B cell (primary cell): ENCODE measurements at regions not wholly inside any gene's neighbourhood (a gene's known extent, or its start where the extent isn't known, plus 50 kb on each side); places are given as distances from the start of the nearest gene placed in this dataset.

Experiments used
- ATAC-seq: fragments of 200-7000 bp; cut with Tn5 transposase; one replicate; pipeline ENCODE4 v1.10.0; 2021; ENCODE audit warnings: low read depth, mild to moderate bottlenecking, moderate number of reproducible peaks, moderate library complexity
- CTCF ChIA-PET: fragments of 350-600 bp; sonication (Branson Sonifier 250); formaldehyde crosslinking; loops from one replicate; lab custom pipeline; 2021; ENCODE audit warnings: antibody characterized with exemption, inconsistent platforms; lab: Charles Lee
- POLR2A ChIA-PET: fragments of 350-600 bp; sonication (Branson Sonifier 250); formaldehyde crosslinking; loops from one replicate; lab custom pipeline; 2021; ENCODE audit warnings: antibody characterized with exemption; lab: Charles Lee
- DNase-seq: peaks from one replicate; pipeline ENCODE4 v3.0.0; 2013
- H2AFZ ChIP-seq: 2 replicates; pipeline ENCODE4 v1.6.1; 2012; ENCODE audit warnings: mild to moderate bottlenecking, low read depth, low read length; ENCODE audit not compliant: insufficient read depth, poor library complexity, severe bottlenecking
- H3K27ac ChIP-seq, 2 donors: 1 replicate in 1 of 2; 2 replicates in 1 of 2; pipeline ENCODE4 v1.5.1; 2012 to 2013; ENCODE audit warnings: low read length in 2 of 2, mild to moderate bottlenecking in 2 of 2, moderate library complexity in 1 of 2
- H3K27me3 ChIP-seq, 4 experiments: fragments of 200-600 bp in 1 of 4; sonication (generic) in 1 of 4; replicated peaks in 1 of 4; 1 replicate in 2 of 4; 2 replicates in 2 of 4; pipeline versions ENCODE4 v1.6.1 to v1.7.0; 2013 to 2016; ENCODE audit warnings: low read length in 3 of 4, mild to moderate bottlenecking in 2 of 4, mixed read lengths in 1 of 4, moderate library complexity in 1 of 4; ENCODE audit not compliant: insufficient read depth in 4 of 4, control insufficient read depth in 3 of 4; ENCODE audit errors: control extremely low read depth in 1 of 4
- H3K36me3 ChIP-seq, 2 experiments: replicated peaks in 1 of 2; 1 replicate in 1 of 2; 2 replicates in 1 of 2; pipeline versions ENCODE4 v1.6.1 to v1.7.1; 2013; ENCODE audit warnings: low read length in 1 of 2; ENCODE audit not compliant: insufficient read depth in 2 of 2, control insufficient read depth in 1 of 2; ENCODE audit errors: control extremely low read depth in 1 of 2, extremely low read depth in 1 of 2
- H3K4me1 ChIP-seq, 2 donors: fragments of 200-600 bp in 1 of 2; sonication (generic) in 1 of 2; 1 replicate in 1 of 2; 2 replicates in 1 of 2; pipeline versions ENCODE4 v1.5.1 to v1.6.1; 2013 to 2017; ENCODE audit warnings: low read length in 2 of 2; ENCODE audit not compliant: control insufficient read depth in 2 of 2, insufficient read depth in 2 of 2
- H3K4me2 ChIP-seq: replicated peaks from 2 replicates; pipeline ENCODE3; 2012; ENCODE audit warnings: mild to moderate bottlenecking, low read depth, low read length; ENCODE audit not compliant: poor library complexity, severe bottlenecking
- H3K4me3 ChIP-seq, 5 experiments: fragments of 200-600 bp in 1 of 5; sonication (generic) in 1 of 5; 1 replicate in 3 of 5; 2 replicates in 2 of 5; pipeline versions ENCODE4 v1.5.1 to v1.7.0; 2011 to 2016; ENCODE audit warnings: low read length in 4 of 5, mild to moderate bottlenecking in 4 of 5, low read depth in 2 of 5, control low read depth in 1 of 5, moderate library complexity in 1 of 5; ENCODE audit not compliant: insufficient read depth in 1 of 5; ENCODE audit errors: control extremely low read depth in 1 of 5, extremely low read depth in 1 of 5
- H3K79me2 ChIP-seq: fragments of 200-600 bp; sonication (generic); one replicate; pipeline ENCODE4 v1.6.0; 2016; ENCODE audit warnings: low read length; ENCODE audit not compliant: control insufficient read depth, insufficient read depth
- H3K9ac ChIP-seq: fragments of 200-600 bp; sonication (generic); 2 replicates; pipeline ENCODE4 v1.6.1; 2017; ENCODE audit warnings: mild to moderate bottlenecking, low read length, moderate library complexity
- H3K9me3 ChIP-seq, 3 donors: one replicate each; pipeline versions ENCODE4 v1.6.1 to v1.7.1; 2013; ENCODE audit warnings: low read length in 2 of 3; ENCODE audit not compliant: control insufficient read depth in 2 of 3, insufficient read depth in 1 of 3; ENCODE audit errors: control extremely low read depth in 1 of 3
- H4K20me1 ChIP-seq: 2 replicates; pipeline ENCODE4 v1.6.0; 2012; ENCODE audit warnings: mild to moderate bottlenecking, low read length; ENCODE audit not compliant: insufficient read depth, control insufficient read depth, poor library complexity, severe bottlenecking
- H3K27ac Mint-ChIP-seq: one replicate; pipeline ENCODE4 v1.8.0; 2021; ENCODE audit warnings: mixed read lengths
- H3K27me3 Mint-ChIP-seq: one replicate; pipeline ENCODE4 v1.8.0; 2021; ENCODE audit warnings: mixed read lengths
- H3K4me1 Mint-ChIP-seq: one replicate; pipeline ENCODE4 v1.8.0; 2021; ENCODE audit warnings: mixed read lengths
- H3K4me3 Mint-ChIP-seq: one replicate; pipeline ENCODE4 v1.8.0; 2021; ENCODE audit warnings: mixed read lengths
- H3K9me3 Mint-ChIP-seq: one replicate; pipeline ENCODE4 v1.8.0; 2022; ENCODE audit warnings: mixed read lengths; ENCODE audit not compliant: insufficient read depth
- CTCF ChIP-seq: fragments of 200-600 bp; IDR thresholded peaks from one replicate; pipeline ENCODE4 v1.8.0; 2022; ENCODE audit warnings: antibody characterized with exemption, mild to moderate bottlenecking
- EZH2 ChIP-seq: IDR thresholded peaks from 2 replicates; pipeline ENCODE4 v1.6.1; 2012; ENCODE audit warnings: borderline replicate concordance, low read depth, mild to moderate bottlenecking, moderate library complexity, low read length; ENCODE audit not compliant: insufficient read depth, poor library complexity, severe bottlenecking
- WGBS: methylation state at CpG from one replicate; pipeline ENCODE4 v1.1.5; 2013; ENCODE audit warnings: missing lambda C conversion rate; ENCODE audit not compliant: insufficient coverage; 5-methylcytosine and 5-hydroxymethylcytosine counted together
- intact Hi-C: fragments of 100-400 bp; cut with micrococcal nuclease; formaldehyde crosslinking; loops from one replicate; pipeline ENCODE4 v1.10.0; 2022

GRCh38 chr15:83358972-83359564, 74.6 kb upstream of the BNC1 start:
- Histone ChIP-seq H3K4me1 (no peaks in the 10 kb centered on the region), H4K20me1 (no peaks in the 10 kb centered on the region), H3K9me3 (peaks cover 0 to 5% (median 0%) of the 10 kb centered on the region in 3 donors), H2AFZ (no peak overlapping the region), H3K36me3 (no peaks in the 10 kb centered on the region), H3K27ac (no peak overlapping the region), H3K79me2 (no peaks in the 10 kb centered on the region), H3K27me3 (peaks cover 0 to 6% (median 4%) of the 10 kb centered on the region in 4 experiments), H3K4me2 (no peak overlapping the region), H3K4me3 (no peak overlapping the region), H3K9ac (no peak overlapping the region)
- H3K4me3 Mint-ChIP-seq, result no peak overlapping the region
- no peak for ATAC-seq
- POLR2A ChIA-PET, result no interaction called here
- WGBS, result 91% methylated on average over 7 of the region's 13 CpGs
- no peak for DNase-seq
- intact Hi-C loops, result no loop called here
- H3K27me3 Mint-ChIP-seq, result peaks cover 26% of the 10 kb centered on the region
- no peak overlapping the region for H3K27ac Mint-ChIP-seq
- no peak for TF ChIP-seq EZH2
- no peak for TF ChIP-seq CTCF
- no peaks in the 10 kb centered on the region for H3K4me1 Mint-ChIP-seq
- H3K9me3 Mint-ChIP-seq, result no peaks in the 10 kb centered on the region
- CTCF ChIA-PET, result no interaction called here

DNA sequence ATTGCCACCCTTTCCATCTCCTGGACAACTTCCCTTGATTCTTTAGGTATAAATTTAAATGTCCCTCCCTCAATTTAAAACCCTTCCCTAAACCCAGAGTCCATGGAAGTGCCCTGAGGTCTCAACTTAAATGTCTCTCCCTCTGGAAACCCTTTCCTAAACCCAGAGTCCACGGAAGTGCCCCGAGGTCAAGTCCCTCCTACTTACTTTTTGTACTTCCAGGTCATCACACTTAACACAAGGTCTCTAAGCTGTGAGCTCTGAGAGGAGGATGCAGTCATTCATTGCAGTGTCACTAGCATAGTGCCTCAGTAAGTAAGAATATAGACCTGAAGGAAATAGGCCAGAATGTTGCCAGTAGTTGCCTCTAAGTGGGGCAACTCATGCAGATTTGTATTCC, 78.2 kb upstream of the BNC1 start:
- no peak overlapping the region for H3K4me3 Mint-ChIP-seq
- intact Hi-C loops, result no loop called here

More for the DNA sequence above, 78.2 kb upstream of the BNC1 start:
- Mint-ChIP-seq H3K27me3 (peaks cover 50% of the 10 kb centered on the region), H3K27ac (no peak overlapping the region), H3K4me1 (peaks cover 10% of the 10 kb centered on the region), H3K9me3 (no peaks in the 10 kb centered on the region)
- Histone ChIP-seq H3K9me3 (peaks cover 0 to 5% (median 0%) of the 10 kb centered on the region in 3 donors), H3K27ac (no peak overlapping the region), H2AFZ (no peak overlapping the region), H3K4me2 (no peak overlapping the region), H3K27me3 (peaks cover 0 to 23% (median 16%) of the 10 kb centered on the region in 4 experiments), H3K4me1 (peaks cover 6 to 8% of the 10 kb centered on the region in 2 donors), H3K4me3 (no peak overlapping the region), H3K9ac (no peak overlapping the region), H3K36me3 (no peaks in the 10 kb centered on the region), H3K79me2 (no peaks in the 10 kb centered on the region), H4K20me1 (no peaks in the 10 kb centered on the region)
- DNase-seq (no peak), ATAC-seq (no peak)
- ChIA-PET POLR2A (no interaction called here), CTCF (interaction anchor here (0.7 kb wide), 1 partner anchor 14 kb away, joined by 3 read pairs; no protein-coding TSS in a partner anchor)
- no peak for TF ChIP-seq EZH2
- no peak for TF ChIP-seq CTCF
- no CpG with 5 or more reads among the region's 2 CpGs for WGBS
